Parathyroid adenoma (tissue), 2 donors: ENCODE measurements at regions not wholly inside any gene's neighbourhood (a gene's known extent, or its start where the extent isn't known, plus 50 kb on each side); places are given as distances from the start of the nearest gene placed in this dataset.

ENCODE experiments used
- H2AFZ ChIP-seq: fragments of 300-600 bp; sonication (generic); one replicate; pipeline ENCODE4 v1.7.0; 2017; ENCODE audit warnings: antibody characterized with exemption, mild to moderate bottlenecking
- H3K27ac ChIP-seq: fragments of 300-600 bp; sonication (generic); one replicate; pipeline ENCODE4 v1.7.0; 2017
- H3K27me3 ChIP-seq: fragments of 300-600 bp; sonication (generic); one replicate; pipeline ENCODE4 v1.7.0; 2017; ENCODE audit warnings: low read length; ENCODE audit not compliant: control insufficient read depth, insufficient read depth
- H3K36me3 ChIP-seq: fragments of 300-600 bp; sonication (generic); one replicate; pipeline ENCODE4 v1.7.0; 2017; ENCODE audit warnings: low read length; ENCODE audit not compliant: control insufficient read depth, insufficient read depth
- H3K4me1 ChIP-seq: fragments of 300-600 bp; sonication (generic); one replicate; pipeline ENCODE4 v1.7.0; 2017; ENCODE audit warnings: control low read depth
- H3K4me2 ChIP-seq: fragments of 300-600 bp; sonication (generic); one replicate; pipeline ENCODE4 v1.7.0; 2017; ENCODE audit warnings: low read length
- H3K4me3 ChIP-seq: fragments of 300-600 bp; sonication (generic); one replicate; pipeline ENCODE4 v1.7.0; 2017; ENCODE audit warnings: low read depth, low read length
- H3K79me2 ChIP-seq: fragments of 300-600 bp; sonication (generic); one replicate; pipeline ENCODE4 v1.7.0; 2017; ENCODE audit warnings: control low read depth
- H3K9ac ChIP-seq: fragments of 300-600 bp; sonication (generic); one replicate; pipeline ENCODE4 v1.7.0; 2017; ENCODE audit warnings: mild to moderate bottlenecking
- H3K9me3 ChIP-seq: fragments of 300-600 bp; sonication (generic); one replicate; pipeline ENCODE4 v1.7.0; 2017; ENCODE audit warnings: low read length; ENCODE audit not compliant: control insufficient read depth
- TF ChIP-seq, protein P1 (sequence below): fragments of 300-600 bp; sonication (generic); IDR thresholded peaks from one replicate; pipeline ENCODE4 v1.7.0; 2017; ENCODE audit warnings: antibody characterized with exemption, mild to moderate bottlenecking
- donor health status: primary hyperparathyroidism.

DNA sequence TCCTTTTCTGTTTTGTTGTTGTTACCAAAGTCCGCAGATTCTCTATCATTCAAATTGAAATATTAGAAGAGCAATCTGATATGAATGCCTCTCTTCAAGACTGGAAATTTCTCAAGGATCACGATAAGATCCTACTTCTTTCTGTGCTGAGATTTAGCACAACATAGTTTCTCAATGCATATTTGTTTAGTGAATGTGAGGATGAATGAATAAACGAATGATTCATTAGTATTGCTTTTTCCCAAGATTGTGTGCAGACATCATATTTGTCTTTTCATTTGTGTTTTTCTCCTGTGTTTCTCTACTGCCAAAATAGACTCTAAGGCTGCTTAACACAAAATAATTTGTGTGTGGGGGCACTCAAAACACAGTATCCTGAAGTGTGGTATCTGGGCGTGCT is 862.7 kb upstream of the MAP3K7 start:
- H3K36me3 ChIP-seq = no peaks in the 10 kb centered on the region
- H3K9ac ChIP-seq = no peak overlapping the region
- H2AFZ ChIP-seq = no peak overlapping the region
- H3K79me2 ChIP-seq = no peaks in the 10 kb centered on the region
- no peak overlapping the region for H3K27ac ChIP-seq
- H3K27me3 ChIP-seq = no peaks in the 10 kb centered on the region
- H3K4me3 ChIP-seq = no peak overlapping the region
- no peak overlapping the region for H3K4me2 ChIP-seq
- H3K9me3 ChIP-seq = no peaks in the 10 kb centered on the region
- H3K4me1 ChIP-seq = no peaks in the 10 kb centered on the region
- TF ChIP-seq, protein P1, sequence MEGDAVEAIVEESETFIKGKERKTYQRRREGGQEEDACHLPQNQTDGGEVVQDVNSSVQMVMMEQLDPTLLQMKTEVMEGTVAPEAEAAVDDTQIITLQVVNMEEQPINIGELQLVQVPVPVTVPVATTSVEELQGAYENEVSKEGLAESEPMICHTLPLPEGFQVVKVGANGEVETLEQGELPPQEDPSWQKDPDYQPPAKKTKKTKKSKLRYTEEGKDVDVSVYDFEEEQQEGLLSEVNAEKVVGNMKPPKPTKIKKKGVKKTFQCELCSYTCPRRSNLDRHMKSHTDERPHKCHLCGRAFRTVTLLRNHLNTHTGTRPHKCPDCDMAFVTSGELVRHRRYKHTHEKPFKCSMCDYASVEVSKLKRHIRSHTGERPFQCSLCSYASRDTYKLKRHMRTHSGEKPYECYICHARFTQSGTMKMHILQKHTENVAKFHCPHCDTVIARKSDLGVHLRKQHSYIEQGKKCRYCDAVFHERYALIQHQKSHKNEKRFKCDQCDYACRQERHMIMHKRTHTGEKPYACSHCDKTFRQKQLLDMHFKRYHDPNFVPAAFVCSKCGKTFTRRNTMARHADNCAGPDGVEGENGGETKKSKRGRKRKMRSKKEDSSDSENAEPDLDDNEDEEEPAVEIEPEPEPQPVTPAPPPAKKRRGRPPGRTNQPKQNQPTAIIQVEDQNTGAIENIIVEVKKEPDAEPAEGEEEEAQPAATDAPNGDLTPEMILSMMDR = no peak

DNA sequence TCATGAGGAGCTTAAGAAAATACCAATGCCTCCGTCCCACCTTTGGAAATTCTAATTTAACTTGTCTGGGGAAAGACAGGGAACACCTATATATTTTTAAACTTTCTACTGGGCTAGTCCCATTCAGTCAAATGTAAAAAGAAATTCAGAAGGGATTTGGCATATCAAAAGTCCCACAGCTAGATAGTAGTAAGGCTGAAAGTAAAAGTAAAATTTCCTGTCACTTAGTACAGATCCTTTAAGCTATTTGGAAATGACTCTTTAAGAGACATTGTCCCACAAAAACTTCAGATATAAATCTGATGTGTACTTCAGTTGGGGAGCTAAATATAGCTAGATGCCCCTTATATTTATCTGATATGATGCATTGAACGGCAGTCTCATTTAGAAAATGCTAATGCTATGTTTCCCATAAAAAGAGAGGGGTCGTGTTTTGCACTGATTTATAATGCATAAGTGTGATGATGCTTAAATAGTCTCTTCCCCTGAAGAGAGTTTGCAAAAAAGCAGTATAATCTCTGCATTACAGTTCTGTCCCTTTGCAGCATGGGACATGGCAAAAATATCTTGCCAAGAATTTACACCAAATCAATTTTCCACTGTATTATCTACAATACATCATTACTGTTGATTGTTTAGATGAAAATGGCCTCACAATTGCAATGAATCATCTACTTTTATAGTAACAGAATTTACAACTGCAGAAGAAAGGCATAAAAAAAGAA is 860.8 kb upstream of the MAP3K7 start:
- Histone ChIP-seq H3K9me3 (no peaks in the 10 kb centered on the region), H3K27ac (no peak overlapping the region), H3K9ac (no peak overlapping the region), H3K4me1 (no peaks in the 10 kb centered on the region), H3K36me3 (no peaks in the 10 kb centered on the region), H3K27me3 (no peaks in the 10 kb centered on the region), H3K4me3 (no peak overlapping the region), H3K79me2 (no peaks in the 10 kb centered on the region), H3K4me2 (no peak overlapping the region), H2AFZ (no peak overlapping the region)
- TF ChIP-seq, protein P1 = no peak

DNA sequence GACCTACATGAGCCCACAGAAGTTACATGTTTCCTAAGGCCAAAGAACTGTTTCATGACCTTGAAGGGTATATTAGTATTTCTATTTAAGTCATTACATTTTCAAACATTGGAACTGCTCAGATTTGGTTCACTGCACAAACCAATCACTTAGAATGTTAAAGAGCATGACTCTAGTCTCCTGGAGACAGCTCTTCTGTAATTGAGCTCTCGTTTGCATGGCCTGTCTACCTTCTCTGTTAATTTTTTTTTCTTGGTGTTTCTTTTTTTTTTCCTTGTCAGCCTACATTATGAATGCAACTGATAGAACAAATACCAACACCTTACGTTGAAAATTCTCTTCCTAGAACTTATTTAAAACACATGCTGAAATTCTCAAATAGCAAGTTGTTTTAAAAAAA is 860.2 kb upstream of the MAP3K7 start:
- TF ChIP-seq, protein P1 = no peak
- Histone ChIP-seq H3K27ac (no peak overlapping the region), H3K4me2 (no peak overlapping the region), H3K9me3 (no peaks in the 10 kb centered on the region), H3K4me1 (no peaks in the 10 kb centered on the region), H3K9ac (no peak overlapping the region), H3K27me3 (no peaks in the 10 kb centered on the region), H2AFZ (no peak overlapping the region), H3K36me3 (no peaks in the 10 kb centered on the region), H3K79me2 (no peaks in the 10 kb centered on the region), H3K4me3 (no peak overlapping the region)

- H3K36me3 ChIP-seq = no peaks in the 10 kb centered on the region
- H3K9ac ChIP-seq = no peak overlapping the region
- H3K9me3 ChIP-seq = no peaks in the 10 kb centered on the region
- no peak overlapping the region for H3K4me2 ChIP-seq
- H3K4me1 ChIP-seq = no peaks in the 10 kb centered on the region
- H3K27ac ChIP-seq = no peak overlapping the region
- TF ChIP-seq, protein P1 = no peak
- no peak overlapping the region for H2AFZ ChIP-seq
- H3K79me2 ChIP-seq = no peaks in the 10 kb centered on the region
- H3K27me3 ChIP-seq = no peaks in the 10 kb centered on the region
- no peak overlapping the region for H3K4me3 ChIP-seq
These were observed 856.5 kb upstream of the MAP3K7 start for GRCh38 chr6:91443405-91443804.

DNA sequence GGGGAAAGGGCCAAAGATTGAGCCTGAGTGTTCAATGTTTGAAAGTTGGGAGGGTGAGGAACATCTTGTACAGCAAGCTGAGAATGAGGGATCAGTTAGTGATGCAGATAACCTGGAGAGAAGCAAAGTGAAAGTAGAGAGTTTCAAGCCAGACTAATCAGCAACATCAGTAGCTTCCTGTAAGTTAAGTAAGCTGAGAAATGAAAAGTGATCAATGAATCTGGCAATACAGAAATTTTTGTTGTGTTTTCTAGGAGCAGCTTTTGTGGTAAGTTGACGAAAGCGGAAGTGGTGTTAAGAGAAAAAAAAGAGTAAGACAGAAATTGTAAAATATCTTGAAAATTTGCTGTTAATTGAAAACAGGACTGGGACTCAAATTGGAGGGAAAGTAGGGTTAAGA is 855.5 kb upstream of the MAP3K7 start:
- H2AFZ ChIP-seq = no peak overlapping the region

More for the DNA sequence above, 855.5 kb upstream of the MAP3K7 start:
- no peaks in the 10 kb centered on the region for H3K79me2 ChIP-seq
- H3K27me3 ChIP-seq = no peaks in the 10 kb centered on the region
- TF ChIP-seq, protein P1 = no peak
- H3K9ac ChIP-seq = no peak overlapping the region
- no peak overlapping the region for H3K4me3 ChIP-seq
- no peaks in the 10 kb centered on the region for H3K9me3 ChIP-seq
- no peak overlapping the region for H3K4me2 ChIP-seq
- no peaks in the 10 kb centered on the region for H3K36me3 ChIP-seq
- no peak overlapping the region for H3K27ac ChIP-seq
- H3K4me1 ChIP-seq = no peaks in the 10 kb centered on the region
